Activated naive CD4-positive, alpha-beta T cell treated with anti-CD3 and anti-CD28 coated beads, Interleukin-2, amount 50 U/mL, for 16 hours (primary cell): ENCODE measurements at regions not wholly inside any gene's neighbourhood (a gene's known extent, or its start where the extent isn't known, plus 50 kb on each side); places are given as distances from the start of the nearest gene placed in this dataset.
"Not testable (repeated sequence)": the region's sequence is repeated elsewhere in the genome, so short reads cannot be mapped to it uniquely, and the experiment has no call there.

Source experiments
- DNase-seq: peaks from one replicate; pipeline ENCODE4 v3.0.0-alpha.2; 2020

GRCh38 chr12:75695926-75696325 is 184.5 kb upstream of the KRR1 start:
- no peak for DNase-seq

- DNase-seq, result no peak
Measured at GRCh38 chr12:75694534-75695268, 183.3 kb upstream of the KRR1 start.

GRCh38 chr12:75692876-75693275 is 181.5 kb upstream of the KRR1 start:
- no peak for DNase-seq

- no peak for DNase-seq
Measured at GRCh38 chr12:75690296-75690955, 179.0 kb upstream of the KRR1 start.

- DNase-seq, result not testable (repeated sequence)
Measured at GRCh38 chr12:75686233-75686632, 174.8 kb upstream of the KRR1 start.

- DNase-seq, result no peak
Measured at GRCh38 chr12:75685617-75686225, 174.3 kb upstream of the KRR1 start.

GRCh38 chr12:75684678-75685616 is 173.5 kb upstream of the KRR1 start:
- DNase-seq, result no peak

- DNase-seq, result not testable (repeated sequence)
Measured at GRCh38 chr12:75683995-75684586, 172.7 kb upstream of the KRR1 start.

- DNase-seq, result no peak
Measured at GRCh38 chr12:75683220-75683619, 171.8 kb upstream of the KRR1 start.

- DNase-seq, result no peak
Measured at GRCh38 chr12:75677522-75677921, 166.1 kb upstream of the KRR1 start.

- DNase-seq, result no peak
Measured at GRCh38 chr12:75674393-75674792, 163.0 kb upstream of the KRR1 start.

GRCh38 chr12:75672200-75672599 is 160.8 kb upstream of the KRR1 start:
- DNase-seq, result no peak

GRCh38 chr12:75670216-75670615 is 158.8 kb upstream of the KRR1 start:
- DNase-seq, result no peak

- DNase-seq, result no peak
Measured at GRCh38 chr12:75666939-75667334, 155.5 kb upstream of the KRR1 start.

GRCh38 chr12:75666126-75666938 is 154.9 kb upstream of the KRR1 start:
- no peak for DNase-seq

- DNase-seq, result no peak
Measured at GRCh38 chr12:75665216-75665615, 153.8 kb upstream of the KRR1 start.

GRCh38 chr12:75662511-75663159 is 151.2 kb upstream of the KRR1 start:
- no peak for DNase-seq

GRCh38 chr12:75661908-75662307 is 150.5 kb upstream of the KRR1 start:
- no peak for DNase-seq

- DNase-seq, result no peak
Measured at GRCh38 chr12:75660805-75661404, 149.5 kb upstream of the KRR1 start.

- no peak for DNase-seq
Measured at GRCh38 chr12:75660107-75660530, 148.7 kb upstream of the KRR1 start.
